Colonic mucosa (tissue), 4 donors: ENCODE measurements at regions not wholly inside any gene's neighbourhood (a gene's known extent, or its start where the extent isn't known, plus 50 kb on each side); places are given as distances from the start of the nearest gene placed in this dataset.

ENCODE experiments used
- DNase-seq: peaks from one replicate; pipeline ENCODE4 v3.0.0-alpha.2; 2020
- H3K27ac ChIP-seq: fragments of 200-600 bp; one replicate; pipeline ENCODE4 v1.8.0; 2021
- H3K27me3 ChIP-seq: fragments of 200-600 bp; one replicate; pipeline ENCODE4 v1.8.0; 2021
- H3K36me3 ChIP-seq: fragments of 200-600 bp; one replicate; pipeline ENCODE4 v1.8.0; 2021
- H3K4me1 ChIP-seq: fragments of 200-600 bp; one replicate; pipeline ENCODE4 v1.8.0; 2021; ENCODE audit warnings: mild to moderate bottlenecking
- H3K4me3 ChIP-seq: fragments of 200-600 bp; one replicate; pipeline ENCODE4 v1.8.0; 2021
- H3K9ac ChIP-seq, 2 donors: one replicate each; pipeline ENCODE4 v1.7.0; 2013; ENCODE audit warnings: control low read depth in 2 of 2, low read depth in 2 of 2, low read length in 2 of 2
- H3K9me3 ChIP-seq: fragments of 200-600 bp; one replicate; pipeline ENCODE4 v1.8.0; 2021
- CTCF ChIP-seq: fragments of 200-600 bp; IDR thresholded peaks from one replicate; pipeline ENCODE4 v1.8.0; 2022; ENCODE audit warnings: antibody characterized with exemption, mild to moderate bottlenecking
- intact Hi-C: fragments of 100-400 bp; cut with DNase I; formaldehyde crosslinking; loops from one replicate; pipeline ENCODE4 v1.14.1; 2022
- donor health status: healthy.
- donor health status: DM: no; HTN: no; CAD: no.
- donor health status: DM: no; HTN: no; CAD: no.

- Histone ChIP-seq H3K27ac (no peak overlapping the region), H3K9me3 (no peaks in the 10 kb centered on the region), H3K27me3 (no peaks in the 10 kb centered on the region), H3K4me1 (no peaks in the 10 kb centered on the region), H3K36me3 (no peaks in the 10 kb centered on the region), H3K9ac (no peak overlapping the region), H3K4me3 (no peak overlapping the region)
- TF ChIP-seq CTCF, result no peak
- DNase-seq, result no peak
- intact Hi-C loops, result no loop called here
Observed at GRCh38 chr6:142653710-142654420, 291.1 kb downstream of the HIVEP2 start.

- Histone ChIP-seq H3K27me3 (no peaks in the 10 kb centered on the region), H3K27ac (no peak overlapping the region), H3K9me3 (no peaks in the 10 kb centered on the region), H3K9ac (no peak overlapping the region), H3K36me3 (no peaks in the 10 kb centered on the region), H3K4me1 (no peaks in the 10 kb centered on the region), H3K4me3 (no peak overlapping the region)
- DNase-seq, result no peak
- intact Hi-C loops, result no loop called here
- TF ChIP-seq CTCF, result no peak
Observed at GRCh38 chr6:142659661-142660060, 285.3 kb downstream of the HIVEP2 start.

GRCh38 chr6:142665393-142665792 is 279.6 kb downstream of the HIVEP2 start:
- intact Hi-C loops, result no loop called here
- no peaks in the 10 kb centered on the region for H3K27me3 ChIP-seq
- no peak for TF ChIP-seq CTCF
- H3K4me1 ChIP-seq, result no peaks in the 10 kb centered on the region
- no peak overlapping the region for H3K4me3 ChIP-seq
- no peak overlapping the region for H3K9ac ChIP-seq
- no peak overlapping the region for H3K27ac ChIP-seq
- H3K9me3 ChIP-seq, result no peaks in the 10 kb centered on the region
- DNase-seq, result no peak
- H3K36me3 ChIP-seq, result no peaks in the 10 kb centered on the region

GRCh38 chr6:142666599-142667185 is 278.3 kb downstream of the HIVEP2 start:
- Histone ChIP-seq H3K27me3 (no peaks in the 10 kb centered on the region), H3K4me1 (no peaks in the 10 kb centered on the region), H3K9ac (no peak overlapping the region), H3K36me3 (no peaks in the 10 kb centered on the region), H3K27ac (no peak overlapping the region), H3K4me3 (no peak overlapping the region), H3K9me3 (no peaks in the 10 kb centered on the region)
- no peak for DNase-seq
- intact Hi-C loops, result no loop called here
- no peak for TF ChIP-seq CTCF

- DNase-seq, result no peak
- intact Hi-C loops, result no loop called here
- no peaks in the 10 kb centered on the region for H3K27me3 ChIP-seq
- H3K4me1 ChIP-seq, result no peaks in the 10 kb centered on the region
- TF ChIP-seq CTCF, result no peak
- no peaks in the 10 kb centered on the region for H3K36me3 ChIP-seq
- no peaks in the 10 kb centered on the region for H3K9me3 ChIP-seq
- no peak overlapping the region for H3K4me3 ChIP-seq
- H3K27ac ChIP-seq, result no peak overlapping the region
- no peak overlapping the region for H3K9ac ChIP-seq
Observed at GRCh38 chr6:142669471-142670351, 275.3 kb downstream of the HIVEP2 start.
